Smooth muscle cell (in vitro differentiated cells): ENCODE measurements at regions not wholly inside any gene's neighbourhood (a gene's known extent, or its start where the extent isn't known, plus 50 kb on each side); places are given as distances from the start of the nearest gene placed in this dataset.

Source experiments
- DNase-seq: peaks from one replicate; lab custom pipeline; 2025; ENCODE audit not compliant: unreplicated experiment; lab: John Stamatoyannopoulos, UW
- H2AFZ ChIP-seq: fragments of 200-600 bp; sonication (generic); 2 replicates; pipeline ENCODE4 v1.6.0; 2016; ENCODE audit warnings: antibody characterized with exemption, low read depth, mild to moderate bottlenecking
- H3F3A ChIP-seq: fragments of 200-600 bp; sonication (generic); 2 replicates; pipeline ENCODE4 v1.6.0; 2017; ENCODE audit warnings: antibody characterized with exemption, low read depth
- H3K27ac ChIP-seq: fragments of 200-600 bp; sonication (generic); 2 replicates; pipeline ENCODE4 v1.5.1; 2016; ENCODE audit warnings: low read depth, mild to moderate bottlenecking
- H3K27me3 ChIP-seq: fragments of 200-600 bp; sonication (generic); 2 replicates; pipeline ENCODE4 v1.6.1; 2016; ENCODE audit warnings: low read depth, mild to moderate bottlenecking
- H3K36me3 ChIP-seq: fragments of 200-600 bp; sonication (generic); 2 replicates; pipeline ENCODE4 v1.5.1; 2016; ENCODE audit warnings: low read depth
- H3K4me1 ChIP-seq: fragments of 200-600 bp; sonication (generic); 2 replicates; pipeline ENCODE4 v1.5.1; 2016; ENCODE audit warnings: low read depth
- H3K4me2 ChIP-seq: fragments of 200-600 bp; sonication (generic); 2 replicates; pipeline ENCODE4 v1.6.0; 2016; ENCODE audit warnings: mild to moderate bottlenecking
- H3K4me3 ChIP-seq: fragments of 200-600 bp; sonication (generic); 2 replicates; pipeline ENCODE4 v1.5.1; 2016; ENCODE audit warnings: mild to moderate bottlenecking
- H3K79me2 ChIP-seq: fragments of 200-600 bp; sonication (generic); 2 replicates; pipeline ENCODE4 v1.6.0; 2016; ENCODE audit warnings: low read depth, mild to moderate bottlenecking
- H3K9ac ChIP-seq: fragments of 200-600 bp; sonication (generic); 2 replicates; pipeline ENCODE4 v1.6.0; 2016; ENCODE audit warnings: low read depth
- H3K9me3 ChIP-seq: fragments of 200-600 bp; sonication (generic); replicated peaks from 2 replicates; pipeline ENCODE4 v1.5.1; 2016; ENCODE audit warnings: low read depth
- H4K20me1 ChIP-seq: fragments of 200-600 bp; sonication (generic); 2 replicates; pipeline ENCODE4 v1.6.0; 2016; ENCODE audit warnings: low read depth
- CTCF ChIP-seq: fragments of 200-600 bp; sonication (generic); IDR thresholded peaks from 2 replicates; pipeline ENCODE4 v1.5.1; 2017; ENCODE audit warnings: borderline replicate concordance, mild to moderate bottlenecking, antibody characterized with exemption; ENCODE audit not compliant: insufficient read depth, poor library complexity, severe bottlenecking
- WGBS: methylation state at CpG from one replicate; pipeline ENCODE4 v1.1.7; 2016; ENCODE audit warnings: low lambda C conversion rate; 5-methylcytosine and 5-hydroxymethylcytosine counted together

- TF ChIP-seq CTCF, result no peak
- no peaks in the 10 kb centered on the region for H3K36me3 ChIP-seq
- H2AFZ ChIP-seq, result no peak overlapping the region
- no peak for DNase-seq
- no peaks in the 10 kb centered on the region for H3F3A ChIP-seq
- peaks cover 7% of the 10 kb centered on the region for H3K9me3 ChIP-seq
- H3K4me2 ChIP-seq, result no peak overlapping the region
- H3K9ac ChIP-seq, result no peak overlapping the region
- H3K27ac ChIP-seq, result no peak overlapping the region
- WGBS, result 84% methylated on average over 3 of the region's 3 CpGs
- H4K20me1 ChIP-seq, result no peaks in the 10 kb centered on the region
- no peaks in the 10 kb centered on the region for H3K79me2 ChIP-seq
- no peaks in the 10 kb centered on the region for H3K27me3 ChIP-seq
- no peak overlapping the region for H3K4me3 ChIP-seq
- no peaks in the 10 kb centered on the region for H3K4me1 ChIP-seq
These were observed 110.2 kb downstream of the NEDD1 start for GRCh38 chr12:97017213-97017612.

- H3K4me3 ChIP-seq, result no peak overlapping the region
- no peak overlapping the region for H2AFZ ChIP-seq
- DNase-seq, result no peak
- no peaks in the 10 kb centered on the region for H3K79me2 ChIP-seq
- no peaks in the 10 kb centered on the region for H3K27me3 ChIP-seq
- H3K27ac ChIP-seq, result no peak overlapping the region
- no peaks in the 10 kb centered on the region for H4K20me1 ChIP-seq
- H3F3A ChIP-seq, result no peaks in the 10 kb centered on the region
- H3K4me1 ChIP-seq, result no peaks in the 10 kb centered on the region
- H3K9me3 ChIP-seq, result no peaks in the 10 kb centered on the region
- no peaks in the 10 kb centered on the region for H3K36me3 ChIP-seq
- WGBS, result 91% methylated on average over 4 of the region's 4 CpGs
- no peak overlapping the region for H3K4me2 ChIP-seq
- H3K9ac ChIP-seq, result no peak overlapping the region
- no peak for TF ChIP-seq CTCF
These were observed 115.6 kb downstream of the NEDD1 start for GRCh38 chr12:97022536-97023230.

- no peak for TF ChIP-seq CTCF
- Histone ChIP-seq H3K79me2 (no peaks in the 10 kb centered on the region), H3K4me1 (no peaks in the 10 kb centered on the region), H2AFZ (no peak overlapping the region), H3K4me2 (no peak overlapping the region), H3K36me3 (no peaks in the 10 kb centered on the region), H3K9ac (no peak overlapping the region), H3K9me3 (no peaks in the 10 kb centered on the region), H3K27me3 (no peaks in the 10 kb centered on the region), H4K20me1 (no peaks in the 10 kb centered on the region), H3K27ac (no peak overlapping the region), H3K4me3 (no peak overlapping the region), H3F3A (no peaks in the 10 kb centered on the region)
- DNase-seq, result no peak
- 94% methylated on average over 2 of the region's 2 CpGs for WGBS
These were observed 117.3 kb downstream of the NEDD1 start for GRCh38 chr12:97024393-97024792.

GRCh38 chr12:97026901-97027300 is 119.8 kb downstream of the NEDD1 start:
- no peak for DNase-seq
- Histone ChIP-seq H3K4me1 (no peaks in the 10 kb centered on the region), H3F3A (no peaks in the 10 kb centered on the region), H3K79me2 (no peaks in the 10 kb centered on the region), H2AFZ (no peak overlapping the region), H3K36me3 (no peaks in the 10 kb centered on the region), H4K20me1 (no peaks in the 10 kb centered on the region), H3K4me3 (no peak overlapping the region), H3K27me3 (no peaks in the 10 kb centered on the region), H3K9me3 (no peaks in the 10 kb centered on the region), H3K4me2 (no peak overlapping the region), H3K9ac (no peak overlapping the region), H3K27ac (no peak overlapping the region)
- TF ChIP-seq CTCF, result no peak
- WGBS, result 90% methylated on average over 2 of the region's 2 CpGs
